PC-3 (cell line): ENCODE measurements at regions not wholly inside any gene's neighbourhood (a gene's known extent, or its start where the extent isn't known, plus 50 kb on each side); places are given as distances from the start of the nearest gene placed in this dataset.

Experiments used
- ATAC-seq: fragments of 200-7000 bp; cut with Tn5 transposase; 2 replicates; pipeline ENCODE4 v1.9.1; 2020; ENCODE audit warnings: mild to moderate bottlenecking, moderate library complexity
- BruUV-seq: library from RNA; stranded (reverse); fragments of 400-500 nt; replicated peaks from 2 replicates; lab custom pipeline; 2021; lab: Mats Ljungman, UMichigan
- CTCF ChIA-PET: fragments of 300-600 bp; sonication (Branson Sonifier 250); formaldehyde crosslinking; loops from one replicate; lab custom pipeline; 2022; ENCODE audit warnings: antibody characterized with exemption; lab: Charles Lee
- POLR2A ChIA-PET: fragments of 300-600 bp; sonication (Branson Sonifier 250); formaldehyde crosslinking; loops from one replicate; lab custom pipeline; 2022; ENCODE audit warnings: antibody characterized with exemption; ENCODE audit not compliant: unreplicated experiment; lab: Charles Lee
- DNase-seq: peaks from one replicate; pipeline ENCODE4 v3.0.0-alpha.2; 2015
- H2AFZ ChIP-seq: fragments of 300-600 bp; sonication (generic); 2 replicates; pipeline ENCODE4 v1.6.0; 2016; ENCODE audit warnings: antibody characterized with exemption, low read length
- H3F3A ChIP-seq: fragments of 300-600 bp; sonication (generic); one replicate; pipeline ENCODE4 v1.6.0; 2017; ENCODE audit warnings: antibody characterized with exemption, low read length, control low read depth, mild to moderate bottlenecking; ENCODE audit not compliant: unreplicated experiment
- H3K27ac ChIP-seq: fragments of 300-600 bp; sonication (generic); 2 replicates; pipeline ENCODE4 v1.5.1; 2016; ENCODE audit warnings: mild to moderate bottlenecking, low read length
- H3K27me3 ChIP-seq: fragments of 300-600 bp; sonication (generic); 2 replicates; pipeline ENCODE4 v1.6.1; 2016; ENCODE audit warnings: low read length, mixed read lengths
- H3K36me3 ChIP-seq: fragments of 300-600 bp; sonication (generic); 2 replicates; pipeline ENCODE4 v1.6.1; 2016; ENCODE audit warnings: low read depth, mixed run types, low read length, mixed read lengths
- H3K4me1 ChIP-seq: fragments of 300-600 bp; sonication (generic); 2 replicates; pipeline ENCODE4 v1.5.1; 2016; ENCODE audit warnings: low read length; ENCODE audit not compliant: insufficient read depth
- H3K4me2 ChIP-seq: fragments of 300-600 bp; sonication (generic); 2 replicates; pipeline ENCODE4 v1.6.0; 2016; ENCODE audit warnings: low read length
- H3K4me3 ChIP-seq: fragments of 300-600 bp; sonication (generic); 2 replicates; pipeline ENCODE4 v1.5.1; 2016; ENCODE audit warnings: mild to moderate bottlenecking, low read length, mixed read lengths
- H3K79me2 ChIP-seq: fragments of 300-600 bp; sonication (generic); 2 replicates; pipeline ENCODE4 v1.6.1; 2017; ENCODE audit warnings: low read length, mixed read lengths
- H3K9ac ChIP-seq: fragments of 300-600 bp; sonication (generic); 2 replicates; pipeline ENCODE4 v1.6.0; 2016; ENCODE audit warnings: mild to moderate bottlenecking, low read length
- H3K9me2 ChIP-seq: fragments of 300-600 bp; sonication (generic); replicated peaks from 2 replicates; pipeline ENCODE4 v1.6.1; 2016; ENCODE audit warnings: mixed run types, low read length, mixed read lengths
- H3K9me3 ChIP-seq: fragments of 300-600 bp; sonication (generic); 2 replicates; pipeline ENCODE4 v1.6.1; 2016; ENCODE audit warnings: low read length, mixed read lengths
- H4K20me1 ChIP-seq: fragments of 300-600 bp; sonication (generic); 2 replicates; pipeline ENCODE4 v1.6.1; 2016; ENCODE audit warnings: low read length, mixed read lengths
- CTCF ChIP-seq: fragments of 300-600 bp; sonication (generic); conservative IDR thresholded peaks from 2 replicates; pipeline ENCODE4 v1.5.1; 2017; ENCODE audit warnings: antibody characterized with exemption, low read depth, mild to moderate bottlenecking, low read length
- EZH2 ChIP-seq: fragments of 300-600 bp; sonication (generic); IDR thresholded peaks from one replicate; pipeline ENCODE4 v1.6.1; 2017; ENCODE audit warnings: antibody characterized with exemption, mild to moderate bottlenecking, low read length; ENCODE audit not compliant: unreplicated experiment
- EZH2phosphoT487 ChIP-seq: fragments of 300-600 bp; sonication (generic); IDR thresholded peaks from 2 replicates; pipeline ENCODE4 v1.6.1; 2018; ENCODE audit warnings: mild to moderate bottlenecking, antibody characterized with exemption, low read length, borderline replicate concordance
- intact Hi-C: fragments of 100-400 bp; cut with micrococcal nuclease; formaldehyde crosslinking; loops from 2 replicates; pipeline ENCODE4 v1.9.0; 2023

GRCh38 chr2:58601017-58601416 lies 359.9 kb upstream of the FANCL start:
- intact Hi-C loops = no loop called here
- no peaks in the 10 kb centered on the region for H3K27me3 ChIP-seq
- H4K20me1 ChIP-seq = no peaks in the 10 kb centered on the region
- H2AFZ ChIP-seq = no peak overlapping the region
- peaks cover 23% of the 10 kb centered on the region for H3K4me1 ChIP-seq
- H3K9ac ChIP-seq = no peak overlapping the region
- POLR2A ChIA-PET = no interaction called here
- H3K79me2 ChIP-seq = no peaks in the 10 kb centered on the region
- TF ChIP-seq EZH2 (no peak), CTCF (no peak)
- H3K4me3 ChIP-seq = no peak overlapping the region
- CTCF ChIA-PET = no interaction called here
- BruUV-seq = no TSS peak
- no peaks in the 10 kb centered on the region for H3K9me2 ChIP-seq
- no peaks in the 10 kb centered on the region for H3F3A ChIP-seq
- peak overlapping the region; percentile 11 for H3K4me2 ChIP-seq
- ATAC-seq = peak; percentile 70
- no peaks in the 10 kb centered on the region for H3K9me3 ChIP-seq
- no peak overlapping the region for H3K27ac ChIP-seq
- H3K36me3 ChIP-seq = no peaks in the 10 kb centered on the region
- DNase-seq = peak; percentile 92

- H4K20me1 ChIP-seq = no peaks in the 10 kb centered on the region
- H3K9me2 ChIP-seq = no peaks in the 10 kb centered on the region
- no peaks in the 10 kb centered on the region for H3K9me3 ChIP-seq
- peaks cover 17% of the 10 kb centered on the region for H3K4me1 ChIP-seq
- no peaks in the 10 kb centered on the region for H3K27me3 ChIP-seq
- no peak overlapping the region for H3K4me2 ChIP-seq
- H3F3A ChIP-seq = no peaks in the 10 kb centered on the region
- ATAC-seq (no peak), DNase-seq (no peak)
- POLR2A ChIA-PET = no interaction called here
- no peak overlapping the region for H3K4me3 ChIP-seq
- BruUV-seq = no TSS peak
- TF ChIP-seq CTCF (no peak), EZH2 (no peak), EZH2phosphoT487 (no peak)
- intact Hi-C loops = no loop called here
- H2AFZ ChIP-seq = no peak overlapping the region
- no peak overlapping the region for H3K9ac ChIP-seq
- no peaks in the 10 kb centered on the region for H3K36me3 ChIP-seq
- H3K27ac ChIP-seq = no peak overlapping the region
- no peaks in the 10 kb centered on the region for H3K79me2 ChIP-seq
- CTCF ChIA-PET = no interaction called here
Observed at GRCh38 chr2:58598171-58598570, 357.0 kb upstream of the FANCL start.

GRCh38 chr2:58595714-58596113 lies 354.6 kb upstream of the FANCL start:
- intact Hi-C loops = no loop called here
- BruUV-seq = no TSS peak

More at GRCh38 chr2:58595714-58596113, 354.6 kb upstream of the FANCL start:
- Histone ChIP-seq H3F3A (no peaks in the 10 kb centered on the region), H3K27me3 (no peaks in the 10 kb centered on the region), H3K4me1 (peaks cover 12% of the 10 kb centered on the region), H3K9me3 (no peaks in the 10 kb centered on the region), H3K9me2 (no peaks in the 10 kb centered on the region), H4K20me1 (no peaks in the 10 kb centered on the region), H3K4me3 (no peak overlapping the region), H2AFZ (no peak overlapping the region), H3K36me3 (no peaks in the 10 kb centered on the region), H3K4me2 (no peak overlapping the region), H3K79me2 (no peaks in the 10 kb centered on the region), H3K27ac (no peak overlapping the region), H3K9ac (no peak overlapping the region)
- TF ChIP-seq CTCF = no peak
- TF ChIP-seq EZH2phosphoT487 = no peak
- no peak for TF ChIP-seq EZH2
- POLR2A ChIA-PET = no interaction called here
- DNase-seq = no peak
- CTCF ChIA-PET = interaction anchor here (0.7 kb wide), 1 partner anchor 733 kb away, joined by 3 read pairs; no protein-coding TSS in a partner anchor
- no peak for ATAC-seq
